AG04449 (cell line): ENCODE measurements at regions not wholly inside any gene's neighbourhood (a gene's known extent, or its start where the extent isn't known, plus 50 kb on each side); places are given as distances from the start of the nearest gene placed in this dataset.

ENCODE experiments used
- CTCF ChIA-PET: fragments of 350-600 bp; formaldehyde crosslinking; extraction: SDS; loops from one replicate; lab custom pipeline; 2021; ENCODE audit warnings: antibody characterized with exemption; lab: Yijun Ruan, JAX
- POLR2A ChIA-PET: fragments of 400-600, 350-600 bp; formaldehyde crosslinking; extraction: SDS; loops from one replicate; lab custom pipeline; 2020; ENCODE audit warnings: antibody characterized with exemption, inconsistent platforms; lab: Yijun Ruan, JAX
- DNase-seq: peaks from one replicate; pipeline ENCODE4 v3.0.0-alpha.2; 2010; ENCODE audit warnings: low read depth, low spot score
- H3K4me3 ChIP-seq: 2 replicates; pipeline ENCODE4 v1.5.1; 2011; ENCODE audit warnings: low read depth, mild to moderate bottlenecking, control low read depth, low read length
- CTCF ChIP-seq: IDR thresholded peaks from one replicate; pipeline ENCODE4 v1.5.1; 2011; ENCODE audit warnings: mild to moderate bottlenecking, moderate library complexity, low read length, control low read depth, inconsistent platforms; ENCODE audit not compliant: insufficient read depth; ENCODE audit errors: missing control alignments

GRCh38 chr16:64478252-64478906 is 643.5 kb downstream of the CDH11 start:
- TF ChIP-seq CTCF: no peak
- CTCF ChIA-PET: interaction anchor here (1.1 to 1.3 kb wide), 2 partner anchors 20 to 1018 kb away, joined by 3 to 4 read pairs; no protein-coding TSS in a partner anchor
- DNase-seq: peak; percentile 74
- POLR2A ChIA-PET: interaction anchor here (0.6 kb wide), 1 partner anchor 48 kb away, joined by 3 read pairs; no protein-coding TSS in a partner anchor
- no peak overlapping the region for H3K4me3 ChIP-seq

- H3K4me3 ChIP-seq: no peak overlapping the region
- DNase-seq: no peak
- ChIA-PET POLR2A (no interaction called here), CTCF (no interaction called here)
- TF ChIP-seq CTCF: no peak
Measured at GRCh38 chr16:64475627-64476351, 646.1 kb downstream of the CDH11 start.

- CTCF ChIA-PET: no interaction called here
- no peak for DNase-seq
- POLR2A ChIA-PET: no interaction called here
- H3K4me3 ChIP-seq: no peak overlapping the region
- TF ChIP-seq CTCF: no peak
Measured at GRCh38 chr16:64470916-64471315, 650.9 kb downstream of the CDH11 start.

GRCh38 chr16:64469906-64470702 is 651.8 kb downstream of the CDH11 start:
- no peak for DNase-seq
- no peak overlapping the region for H3K4me3 ChIP-seq
- TF ChIP-seq CTCF: peak; percentile 16
- ChIA-PET POLR2A (no interaction called here), CTCF (interaction anchor here (0.7 to 0.9 kb wide), 2 partner anchors 22 to 523 kb away, joined by 3 read pairs; no protein-coding TSS in a partner anchor)

- CTCF ChIA-PET: interaction anchor here (0.9 to 1.5 kb wide), 2 partner anchors 23 to 59 kb away, joined by 3 to 4 read pairs; no protein-coding TSS in a partner anchor
Measured at GRCh38 chr16:64469351-64469750, 652.5 kb downstream of the CDH11 start.

More at GRCh38 chr16:64469351-64469750, 652.5 kb downstream of the CDH11 start:
- POLR2A ChIA-PET: no interaction called here
- H3K4me3 ChIP-seq: no peak overlapping the region
- no peak for TF ChIP-seq CTCF
- DNase-seq: no peak
